Activated T-helper 1 cell treated with anti-CD3 and anti-CD28 coated beads, Interleukin-12 subunit alpha, Interleukin-12 subunit beta, Interleukin-2, Interleukin-4 antibody, amounts not matched to agents 30 ng/mL and 10 ng/mL and 1 ng/mL, durations not matched to agents 14 hours and 24 hours and 36 hours (primary cell): ENCODE measurements at regions not wholly inside any gene's neighbourhood (a gene's known extent, or its start where the extent isn't known, plus 50 kb on each side); places are given as distances from the start of the nearest gene placed in this dataset.

Source experiments
- DNase-seq: peaks from one replicate; pipeline ENCODE4 v3.0.0; 2021; ENCODE audit warnings: low spot score
- H3K27ac Mint-ChIP-seq: one replicate; pipeline ENCODE4 v1.8.0; 2021; ENCODE audit warnings: mild to moderate bottlenecking, mixed read lengths
- H3K27me3 Mint-ChIP-seq: one replicate; pipeline ENCODE4 v1.8.0; 2022; ENCODE audit warnings: mild to moderate bottlenecking, moderate library complexity, mixed read lengths; ENCODE audit not compliant: insufficient read depth
- H3K36me3 Mint-ChIP-seq: one replicate; pipeline ENCODE4 v1.8.0; 2021; ENCODE audit warnings: low read depth, mixed read lengths
- H3K4me1 Mint-ChIP-seq: one replicate; pipeline ENCODE4 v1.8.0; 2021; ENCODE audit warnings: low read depth, mixed read lengths
- H3K4me3 Mint-ChIP-seq: one replicate; pipeline ENCODE4 v1.8.0; 2021; ENCODE audit warnings: mild to moderate bottlenecking, moderate library complexity, mixed read lengths
- H3K9me3 Mint-ChIP-seq: one replicate; pipeline ENCODE4 v1.8.0; 2021; ENCODE audit warnings: mixed read lengths
- intact Hi-C: fragments of 100-400 bp; cut with micrococcal nuclease; formaldehyde crosslinking; loops from one replicate; pipeline ENCODE4 v1.15.1; 2024

GRCh38 chr5:72760259-72760658 is 56.2 kb upstream of the TNPO1 start:
- intact Hi-C loops: no loop called here

GRCh38 chr5:72752909-72753308 is 63.6 kb upstream of the TNPO1 start:
- Mint-ChIP-seq H3K27me3 (peaks cover 3% of the 10 kb centered on the region), H3K4me3 (no peak overlapping the region), H3K4me1 (no peaks in the 10 kb centered on the region), H3K9me3 (no peaks in the 10 kb centered on the region), H3K36me3 (no peaks in the 10 kb centered on the region), H3K27ac (no peak overlapping the region)
- no peak for DNase-seq
- intact Hi-C loops: no loop called here

More at GRCh38 chr5:72760259-72760658, 56.2 kb upstream of the TNPO1 start:
- Mint-ChIP-seq H3K4me3 (no peak overlapping the region), H3K4me1 (no peaks in the 10 kb centered on the region), H3K27me3 (peaks cover 14% of the 10 kb centered on the region), H3K36me3 (no peaks in the 10 kb centered on the region), H3K27ac (no peak overlapping the region), H3K9me3 (no peaks in the 10 kb centered on the region)
- no peak for DNase-seq

- no peak for DNase-seq
- Mint-ChIP-seq H3K9me3 (no peaks in the 10 kb centered on the region), H3K36me3 (no peaks in the 10 kb centered on the region), H3K4me1 (no peaks in the 10 kb centered on the region), H3K27me3 (peaks cover 4% of the 10 kb centered on the region), H3K27ac (no peak overlapping the region), H3K4me3 (no peak overlapping the region)
- intact Hi-C loops: no loop called here
Measured at GRCh38 chr5:72749362-72749997, 67.0 kb upstream of the TNPO1 start.

- Mint-ChIP-seq H3K27me3 (peaks cover 4% of the 10 kb centered on the region), H3K9me3 (no peaks in the 10 kb centered on the region), H3K36me3 (no peaks in the 10 kb centered on the region), H3K4me3 (no peak overlapping the region), H3K27ac (no peak overlapping the region), H3K4me1 (no peaks in the 10 kb centered on the region)
- no peak for DNase-seq
- intact Hi-C loops: no loop called here
Measured at GRCh38 chr5:72747826-72748225, 68.6 kb upstream of the TNPO1 start.

- H3K27me3 Mint-ChIP-seq: peaks cover 4% of the 10 kb centered on the region
- H3K4me1 Mint-ChIP-seq: no peaks in the 10 kb centered on the region
Measured at GRCh38 chr5:72746736-72747135, 69.7 kb upstream of the TNPO1 start.

GRCh38 chr5:72744136-72744535 is 72.3 kb upstream of the TNPO1 start:
- no peak for DNase-seq
- Mint-ChIP-seq H3K4me3 (no peak overlapping the region), H3K4me1 (no peaks in the 10 kb centered on the region), H3K27me3 (peaks cover 4% of the 10 kb centered on the region), H3K9me3 (no peaks in the 10 kb centered on the region), H3K27ac (no peak overlapping the region), H3K36me3 (no peaks in the 10 kb centered on the region)
- intact Hi-C loops: no loop called here

More at GRCh38 chr5:72746736-72747135, 69.7 kb upstream of the TNPO1 start:
- Mint-ChIP-seq H3K4me3 (no peak overlapping the region), H3K27ac (no peak overlapping the region), H3K9me3 (no peaks in the 10 kb centered on the region), H3K36me3 (no peaks in the 10 kb centered on the region)
- intact Hi-C loops: no loop called here
- DNase-seq: no peak

GRCh38 chr5:72741805-72742204 is 74.7 kb upstream of the TNPO1 start:
- H3K36me3 Mint-ChIP-seq: no peaks in the 10 kb centered on the region
- H3K4me3 Mint-ChIP-seq: no peak overlapping the region
- peaks cover 5% of the 10 kb centered on the region for H3K27me3 Mint-ChIP-seq
- H3K4me1 Mint-ChIP-seq: no peaks in the 10 kb centered on the region
- no peak overlapping the region for H3K27ac Mint-ChIP-seq
- no peak for DNase-seq
- intact Hi-C loops: no loop called here
- H3K9me3 Mint-ChIP-seq: no peaks in the 10 kb centered on the region

GRCh38 chr5:72733810-72734209 is 82.7 kb upstream of the TNPO1 start:
- H3K9me3 Mint-ChIP-seq: no peaks in the 10 kb centered on the region
- no peak overlapping the region for H3K27ac Mint-ChIP-seq
- intact Hi-C loops: no loop called here

GRCh38 chr5:72723581-72723980 is 92.9 kb upstream of the TNPO1 start:
- no peak overlapping the region for H3K27ac Mint-ChIP-seq
- no peaks in the 10 kb centered on the region for H3K9me3 Mint-ChIP-seq
- intact Hi-C loops: no loop called here
- H3K4me1 Mint-ChIP-seq: no peaks in the 10 kb centered on the region
- H3K4me3 Mint-ChIP-seq: no peak overlapping the region
- peaks cover 2% of the 10 kb centered on the region for H3K27me3 Mint-ChIP-seq
- H3K36me3 Mint-ChIP-seq: no peaks in the 10 kb centered on the region
- DNase-seq: no peak

More at GRCh38 chr5:72733810-72734209, 82.7 kb upstream of the TNPO1 start:
- Mint-ChIP-seq H3K4me1 (no peaks in the 10 kb centered on the region), H3K36me3 (no peaks in the 10 kb centered on the region), H3K27me3 (peaks cover 7% of the 10 kb centered on the region), H3K4me3 (no peak overlapping the region)
- DNase-seq: no peak

- Mint-ChIP-seq H3K36me3 (no peaks in the 10 kb centered on the region), H3K27me3 (peaks cover 2% of the 10 kb centered on the region), H3K4me3 (no peak overlapping the region), H3K27ac (no peak overlapping the region), H3K9me3 (no peaks in the 10 kb centered on the region), H3K4me1 (no peaks in the 10 kb centered on the region)
- intact Hi-C loops: no loop called here
- no peak for DNase-seq
Measured at GRCh38 chr5:72722792-72723452, 93.5 kb upstream of the TNPO1 start.

GRCh38 chr5:72721844-72722243 is 94.6 kb upstream of the TNPO1 start:
- Mint-ChIP-seq H3K36me3 (no peaks in the 10 kb centered on the region), H3K27ac (no peak overlapping the region), H3K27me3 (peaks cover 3% of the 10 kb centered on the region), H3K4me3 (no peak overlapping the region), H3K4me1 (no peaks in the 10 kb centered on the region), H3K9me3 (no peaks in the 10 kb centered on the region)
- intact Hi-C loops: no loop called here
- DNase-seq: no peak

GRCh38 chr5:72720205-72720604 is 96.3 kb upstream of the TNPO1 start:
- H3K36me3 Mint-ChIP-seq: no peaks in the 10 kb centered on the region
- intact Hi-C loops: no loop called here
- H3K9me3 Mint-ChIP-seq: no peaks in the 10 kb centered on the region
- peaks cover 4% of the 10 kb centered on the region for H3K27me3 Mint-ChIP-seq
- no peak for DNase-seq
- H3K4me1 Mint-ChIP-seq: no peaks in the 10 kb centered on the region
- no peak overlapping the region for H3K27ac Mint-ChIP-seq
- no peak overlapping the region for H3K4me3 Mint-ChIP-seq

- no peaks in the 10 kb centered on the region for H3K36me3 Mint-ChIP-seq
- H3K9me3 Mint-ChIP-seq: no peaks in the 10 kb centered on the region
- intact Hi-C loops: no loop called here
- H3K4me3 Mint-ChIP-seq: no peak overlapping the region
- no peak for DNase-seq
- peaks cover 6% of the 10 kb centered on the region for H3K27me3 Mint-ChIP-seq
- H3K27ac Mint-ChIP-seq: no peak overlapping the region
- H3K4me1 Mint-ChIP-seq: no peaks in the 10 kb centered on the region
Measured at GRCh38 chr5:72711351-72711750, 105.1 kb upstream of the TNPO1 start.
